HCT116 (cell line): ENCODE measurements at regions not wholly inside any gene's neighbourhood (a gene's known extent, or its start where the extent isn't known, plus 50 kb on each side); places are given as distances from the start of the nearest gene placed in this dataset.
A peak's percentile ranks its signal among the peaks of the same experiment; 100 is the strongest.
"Not testable (repeated sequence)": the region's sequence is repeated elsewhere in the genome, so short reads cannot be mapped to it uniquely, and the experiment has no call there.

Source experiments
- ATAC-seq: fragments of 200-7000 bp; cut with Tn5 transposase; 2 replicates; pipeline ENCODE4 v1.9.1; 2020; ENCODE audit warnings: mild to moderate bottlenecking, moderate library complexity
- BruUV-seq: library from RNA; stranded (reverse); fragments of 400-500 nt; replicated peaks from 2 replicates; lab custom pipeline; 2021; lab: Mats Ljungman, UMichigan
- CTCF ChIA-PET: fragments of 300-600 bp; sonication (Branson Sonifier 250); formaldehyde crosslinking; loops from one replicate; lab custom pipeline; 2021; ENCODE audit warnings: antibody characterized with exemption; lab: Charles Lee
- POLR2A ChIA-PET: fragments of 300-600, 350-600 bp; sonication (Branson Sonifier 250); formaldehyde crosslinking; loops from one replicate; lab custom pipeline; 2021; ENCODE audit warnings: antibody characterized with exemption; lab: Charles Lee
- RAD21 ChIA-PET, 2 experiments: fragments of 300-600 bp; sonication (Branson Sonifier 250); formaldehyde crosslinking; loops; one replicate each; lab custom pipeline; 2023; ENCODE audit warnings: low total read pairs in 2 of 2; ENCODE audit not compliant: uncharacterized antibody in 2 of 2, unreplicated experiment in 2 of 2, low non-redundant PET in 1 of 2; lab: Charles Lee
- DNase-seq: peaks from one replicate; pipeline ENCODE4 v3.0.0-alpha.2; 2010; ENCODE audit warnings: low read depth, low spot score
- H2AFZ ChIP-seq: fragments of 200-600 bp; shearing (Covaris generic), sonication (generic); 2 replicates; pipeline ENCODE4 v1.6.1; 2017; ENCODE audit warnings: low read depth, mixed run types, mixed read lengths, antibody characterized with exemption, low read length; ENCODE audit not compliant: poor library complexity, severe bottlenecking
- H3K27ac ChIP-seq: 2 replicates; pipeline ENCODE4 v1.5.1; 2012; ENCODE audit warnings: low read depth, low read length
- H3K27me3 ChIP-seq: fragments of 200-600 bp; sonication (generic); 2 replicates; pipeline ENCODE4 v1.6.1; 2016; ENCODE audit warnings: mixed run types, low read length, mixed read lengths; ENCODE audit not compliant: insufficient read depth
- H3K36me3 ChIP-seq, 2 experiments: fragments of 200-500 bp in 1 of 2; fragments of 200-600 bp in 1 of 2; sonication (Bioruptor generic) in 1 of 2; sonication (generic) in 1 of 2; 2 replicates each; pipeline versions ENCODE4 v1.5.1 to v1.6.1; 2014 to 2016; ENCODE audit warnings: low read length in 2 of 2, inconsistent platforms in 1 of 2, mixed read lengths in 1 of 2, mixed run types in 1 of 2; ENCODE audit not compliant: insufficient read depth in 2 of 2, control insufficient read depth in 1 of 2
- H3K4me1 ChIP-seq, 2 experiments: fragments of 200-600 bp in 1 of 2; sonication (generic) in 1 of 2; 2 replicates each; pipeline versions ENCODE4 v1.5.1 to v1.6.1; 2012 to 2017; ENCODE audit warnings: low read length in 2 of 2, inconsistent platforms in 1 of 2, mild to moderate bottlenecking in 1 of 2, mixed read lengths in 1 of 2, mixed run types in 1 of 2, moderate library complexity in 1 of 2; ENCODE audit not compliant: insufficient read depth in 2 of 2, control insufficient read depth in 1 of 2
- H3K4me2 ChIP-seq: fragments of 200-600 bp; sonication (generic); 2 replicates; pipeline ENCODE4 v1.6.1; 2017; ENCODE audit warnings: mixed run types, low read length, mixed read lengths
- H3K4me3 ChIP-seq, 2 experiments: fragments of 200-600 bp in 1 of 2; sonication (generic) in 1 of 2; replicated peaks in 1 of 2; 2 replicates each; pipeline ENCODE4 v1.5.1; 2011 to 2016; ENCODE audit warnings: low read length in 2 of 2, control low read depth in 1 of 2, low read depth in 1 of 2, mild to moderate bottlenecking in 1 of 2, mixed read lengths in 1 of 2, mixed run types in 1 of 2
- H3K79me2 ChIP-seq: fragments of 200-600 bp; sonication (generic); 2 replicates; pipeline ENCODE4 v1.6.1; 2017; ENCODE audit warnings: mild to moderate bottlenecking, mixed run types, low read length, moderate library complexity, mixed read lengths; ENCODE audit not compliant: insufficient read depth
- H3K9ac ChIP-seq: fragments of 200-600 bp; sonication (generic); 2 replicates; pipeline ENCODE4 v1.6.1; 2016; ENCODE audit warnings: low read length, mixed read lengths
- H3K9me2 ChIP-seq: fragments of 200-600 bp; sonication (generic), shearing (Covaris generic); 2 replicates; pipeline ENCODE4 v1.6.1; 2017; ENCODE audit warnings: mixed run types, mild to moderate bottlenecking, moderate library complexity; ENCODE audit not compliant: insufficient read depth
- H3K9me3 ChIP-seq, 2 experiments: fragments of 200-500 bp in 1 of 2; fragments of 200-600 bp in 1 of 2; sonication (Bioruptor generic) in 1 of 2; sonication (generic) in 1 of 2; 2 replicates each; pipeline ENCODE4 v1.6.1; 2014 to 2017; ENCODE audit warnings: low read length in 2 of 2, mixed read lengths in 2 of 2, inconsistent platforms in 1 of 2, low read depth in 1 of 2, mild to moderate bottlenecking in 1 of 2, mixed run types in 1 of 2, moderate library complexity in 1 of 2; ENCODE audit not compliant: control insufficient read depth in 1 of 2, insufficient read depth in 1 of 2
- H4K20me1 ChIP-seq: fragments of 200-600 bp; sonication (generic), shearing (Covaris generic); 2 replicates; pipeline ENCODE4 v1.6.1; 2017; ENCODE audit warnings: mixed run types, mild to moderate bottlenecking, moderate library complexity; ENCODE audit not compliant: insufficient read depth
- CTCF ChIP-seq, 3 experiments: fragments of 200-600 bp in 1 of 3; sonication (generic) in 1 of 3; IDR thresholded peaks in 2 of 3; conservative IDR thresholded peaks in 1 of 3; 2 replicates each; pipeline ENCODE4 v1.5.1; 2012 to 2017; ENCODE audit warnings: low read depth in 2 of 3, low read length in 2 of 3, antibody characterized with exemption in 1 of 3, borderline replicate concordance in 1 of 3, control low read depth in 1 of 3, mild to moderate bottlenecking in 1 of 3, mixed read lengths in 1 of 3, mixed run types in 1 of 3, moderate library complexity in 1 of 3; ENCODE audit not compliant: insufficient read depth in 1 of 3
- RAD21 ChIP-seq: IDR thresholded peaks from 2 replicates; pipeline ENCODE4 v1.6.1; 2012; ENCODE audit warnings: low read depth, mild to moderate bottlenecking
- SP1 ChIP-seq: IDR thresholded peaks from 2 replicates; pipeline ENCODE4 v1.6.1; 2012; ENCODE audit warnings: low read depth
- intact Hi-C: fragments of 100-400 bp; cut with micrococcal nuclease; formaldehyde crosslinking; loops from 2 replicates; pipeline ENCODE4 v1.10.0; 2022

- H3K36me3 ChIP-seq, intact Hi-C loops, H4K20me1 ChIP-seq, POLR2A ChIA-PET, H3K9me3 ChIP-seq, H3K9ac ChIP-seq, DNase-seq, H3K4me2 ChIP-seq, BruUV-seq, H3K27ac ChIP-seq, ATAC-seq, H3K9me2 ChIP-seq, RAD21 ChIA-PET, H3K4me3 ChIP-seq, H3K27me3 ChIP-seq, H3K4me1 ChIP-seq, H2AFZ ChIP-seq, H3K79me2 ChIP-seq: not testable (repeated sequence)
- CTCF ChIA-PET, result interaction anchor here (1.1 to 1.5 kb wide), 2 partner anchors 561 to 629 kb away, joined by 3 to 4 read pairs; no protein-coding TSS in a partner anchor
Observed at GRCh38 chr14:55861561-55861960, 256.6 kb upstream of the PELI2 start.

- intact Hi-C loops, result loop anchor here (2.0 to 5.0 kb wide), 2 partner anchors 467 to 610 kb away; no protein-coding TSS in a partner anchor
- CTCF ChIA-PET, result interaction anchor here (0.6 to 1.5 kb wide), 5 partner anchors 19 to 617 kb away, joined by 3 to 7 read pairs (median 4); no protein-coding TSS in a partner anchor
Observed at GRCh38 chr14:55864890-55865655, 253.1 kb upstream of the PELI2 start.

More at GRCh38 chr14:55864890-55865655, 253.1 kb upstream of the PELI2 start:
- no peak overlapping the region for H3K27ac ChIP-seq
- no peak overlapping the region for H3K4me2 ChIP-seq
- H3K4me1 ChIP-seq, result no peaks in the 10 kb centered on the region
- DNase-seq (no peak), ATAC-seq (peak; percentile 76)
- H3K9ac ChIP-seq, result no peak overlapping the region
- no peak overlapping the region for H2AFZ ChIP-seq
- ChIA-PET POLR2A (no interaction called here), RAD21 (no interaction called here)
- H3K79me2 ChIP-seq, result no peaks in the 10 kb centered on the region
- H3K9me2 ChIP-seq, result no peaks in the 10 kb centered on the region
- no peaks in the 10 kb centered on the region for H4K20me1 ChIP-seq
- no TSS peak for BruUV-seq
- no peaks in the 10 kb centered on the region for H3K27me3 ChIP-seq
- H3K9me3 ChIP-seq, result no peaks in the 10 kb centered on the region
- H3K36me3 ChIP-seq, result no peaks in the 10 kb centered on the region
- H3K4me3 ChIP-seq, result no peak overlapping the region
- TF ChIP-seq CTCF (IDR thresholded peaks at IDR 0.05 in 2 of 3, conservative IDR thresholded peaks at IDR 0.05 in 1 of 3; ENCODE audit: borderline replicate concordance in 1 of 3, insufficient read depth in 1 of 3, low read depth in 2 of 3, low read length in 2 of 3) (peak; percentile 39 to 56 (median 56); a peak in 4 of 6 replicates), RAD21 (peak; percentile 72), SP1 (no peak)
